HG02588 (cell line): ENCODE measurements at regions not wholly inside any gene's neighbourhood (a gene's known extent, or its start where the extent isn't known, plus 50 kb on each side); places are given as distances from the start of the nearest gene placed in this dataset.

Experiments used
- ATAC-seq: cut with Tn5 transposase; IDR thresholded peaks from one replicate; pipeline ENCODE4 v1.9.1; 2021; ENCODE audit warnings: mild to moderate bottlenecking, moderate library complexity; ENCODE audit not compliant: unreplicated experiment

DNA sequence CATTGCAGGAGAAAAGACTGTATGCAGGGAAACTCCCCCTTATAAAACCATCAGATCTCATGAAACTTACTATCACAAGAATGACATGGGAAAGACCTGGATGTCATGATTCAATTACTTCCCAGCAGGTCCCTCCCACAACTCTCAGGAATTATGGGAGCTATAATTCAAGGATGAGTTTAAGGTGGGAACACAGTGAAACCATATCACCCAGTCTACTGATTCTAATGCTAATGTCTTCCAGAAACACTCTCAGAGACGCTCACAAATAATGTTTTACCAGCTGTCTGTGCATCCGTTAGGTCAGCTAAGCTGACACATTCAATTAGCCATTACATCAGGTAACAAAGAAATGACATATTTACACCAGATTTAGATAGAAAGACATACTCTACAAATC, 637.9 kb downstream of the NLGN4Y start:
- ATAC-seq, result no peak

DNA sequence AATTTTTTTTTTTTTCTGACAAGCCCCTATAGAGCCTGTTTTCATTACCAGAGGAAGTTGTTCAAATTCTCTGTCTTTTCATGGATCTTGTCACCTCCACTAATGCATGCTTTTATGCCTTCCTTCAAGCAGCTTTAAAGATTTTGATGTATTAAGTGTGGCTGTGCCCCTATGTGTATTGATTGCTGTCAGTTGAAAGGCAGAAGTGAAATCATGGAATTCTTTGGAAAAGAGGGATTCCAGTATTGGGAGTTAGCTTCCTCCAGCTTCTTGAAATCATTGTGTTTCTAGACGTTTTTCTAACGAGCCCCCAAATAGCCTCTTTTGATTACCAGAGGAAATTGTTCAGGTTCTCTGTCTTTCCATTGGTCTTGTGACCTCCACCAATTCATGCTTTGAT, 655.6 kb downstream of the NLGN4Y start:
- no peak for ATAC-seq

GRCh38 chrY:15229056-15229455, 704.7 kb downstream of the NLGN4Y start:
- ATAC-seq, result no peak

DNA sequence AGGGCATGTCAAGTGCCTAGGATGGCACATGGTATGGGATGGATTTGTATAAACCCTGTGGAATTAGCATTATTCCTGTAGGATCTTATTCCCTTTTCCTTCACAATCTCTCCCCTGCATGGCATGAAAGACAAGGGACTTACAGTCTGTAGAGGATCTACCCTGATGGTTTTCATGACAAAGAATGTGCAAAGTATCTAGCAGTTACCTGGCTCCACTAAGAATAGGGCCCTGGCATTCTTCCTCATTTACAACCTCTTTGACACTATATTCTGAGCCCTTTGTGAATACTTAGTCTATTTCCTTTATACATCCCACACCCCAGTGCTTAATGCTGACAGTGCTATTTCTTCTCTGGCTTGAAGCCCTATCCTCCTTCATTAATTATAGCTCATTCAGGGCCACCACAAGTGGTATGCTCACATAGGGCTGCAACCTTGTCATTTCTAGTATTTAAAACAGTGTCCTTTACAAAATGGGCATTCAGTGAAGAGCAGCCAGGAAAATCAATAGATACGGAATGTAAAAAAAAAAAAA, 715.3 kb downstream of the NLGN4Y start:
- ATAC-seq, result no peak

- no peak for ATAC-seq
Observed at GRCh38 chrY:15259286-15259685, 735.0 kb downstream of the NLGN4Y start.

- no peak for ATAC-seq
Observed at GRCh38 chrY:15286572-15286971, 762.2 kb downstream of the NLGN4Y start.

GRCh38 chrY:15289821-15290220, 765.5 kb downstream of the NLGN4Y start:
- ATAC-seq, result no peak

DNA sequence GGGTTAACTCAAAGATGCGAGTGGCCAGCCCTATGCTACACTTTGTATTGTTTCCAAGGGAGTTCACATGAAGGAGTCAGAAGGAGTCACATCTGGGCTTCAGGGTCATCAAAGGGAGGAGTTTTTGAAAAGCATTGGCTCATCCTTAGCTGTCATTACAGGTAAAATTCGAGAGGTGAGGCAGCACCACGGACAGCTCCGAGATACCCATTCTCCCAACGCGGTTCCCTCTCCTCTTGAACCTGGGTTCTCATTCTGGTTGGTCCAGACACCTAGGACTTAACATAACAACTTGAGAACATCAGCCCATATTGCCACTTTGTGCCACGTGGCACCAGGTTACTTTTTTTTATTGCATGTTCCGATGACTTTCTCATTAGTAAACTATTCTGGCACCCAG, 768.6 kb downstream of the NLGN4Y start:
- no peak for ATAC-seq

DNA sequence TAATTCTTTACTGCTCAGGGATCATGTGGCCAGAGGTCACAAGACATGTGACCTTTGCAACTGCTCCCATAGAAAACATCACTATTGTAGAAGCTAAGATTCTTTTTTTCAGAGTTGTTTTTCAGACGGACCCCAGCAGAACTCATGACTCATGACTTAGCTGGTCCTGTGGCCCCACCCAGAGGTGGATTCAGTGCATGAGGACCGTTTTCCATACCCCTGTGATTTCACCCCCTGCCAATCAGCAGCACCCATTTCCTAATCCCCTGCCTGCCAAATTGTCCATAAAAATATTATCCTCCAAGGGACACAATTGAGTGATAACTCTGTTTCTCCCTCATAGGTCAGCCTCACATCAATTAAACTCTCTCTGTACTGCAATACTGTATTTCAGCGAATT, 777.5 kb downstream of the NLGN4Y start:
- ATAC-seq, result no peak

DNA sequence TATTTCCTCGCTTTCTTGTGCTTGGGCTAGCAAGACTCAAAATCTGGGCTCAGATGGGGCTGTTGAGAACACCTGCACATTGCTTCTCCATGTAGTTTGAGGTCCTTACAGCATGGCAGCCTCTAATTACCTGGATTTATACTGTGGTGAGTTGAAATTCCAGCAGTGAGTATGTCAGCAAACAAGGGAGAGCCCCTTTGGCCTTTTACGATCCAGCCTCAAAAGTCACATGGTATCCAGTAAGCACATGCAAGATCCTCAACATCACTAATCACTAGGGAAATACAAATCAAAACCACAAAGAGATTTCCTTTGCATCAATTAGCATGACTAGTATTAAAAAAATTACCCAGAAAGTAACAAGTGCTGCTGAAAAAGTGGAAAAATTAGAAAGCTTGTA, 787.8 kb downstream of the NLGN4Y start:
- ATAC-seq, result no peak

- no peak for ATAC-seq
Observed at GRCh38 chrY:15324189-15324588, 799.9 kb downstream of the NLGN4Y start.

DNA sequence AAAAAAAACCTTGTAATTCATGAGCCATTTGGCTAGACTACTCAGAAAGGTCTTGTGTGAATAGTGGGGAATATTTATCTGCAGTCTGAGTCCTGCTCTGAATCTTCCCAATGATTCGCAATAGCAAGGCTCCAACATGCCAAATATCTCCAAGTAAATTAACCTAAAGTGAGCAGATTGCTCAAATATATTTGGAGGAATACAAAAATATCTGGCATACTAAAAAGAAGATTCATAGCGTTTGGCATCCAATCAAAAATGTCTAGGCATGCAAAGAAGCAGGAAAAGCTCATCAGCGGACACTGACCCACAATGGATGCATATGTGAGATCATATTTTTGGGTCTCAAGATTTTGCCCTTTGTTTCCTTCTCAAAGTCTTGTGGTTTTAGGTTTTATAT, 800.9 kb downstream of the NLGN4Y start:
- no peak for ATAC-seq

- no peak for ATAC-seq
Observed at GRCh38 chrY:15326673-15327072, 802.3 kb downstream of the NLGN4Y start.

DNA sequence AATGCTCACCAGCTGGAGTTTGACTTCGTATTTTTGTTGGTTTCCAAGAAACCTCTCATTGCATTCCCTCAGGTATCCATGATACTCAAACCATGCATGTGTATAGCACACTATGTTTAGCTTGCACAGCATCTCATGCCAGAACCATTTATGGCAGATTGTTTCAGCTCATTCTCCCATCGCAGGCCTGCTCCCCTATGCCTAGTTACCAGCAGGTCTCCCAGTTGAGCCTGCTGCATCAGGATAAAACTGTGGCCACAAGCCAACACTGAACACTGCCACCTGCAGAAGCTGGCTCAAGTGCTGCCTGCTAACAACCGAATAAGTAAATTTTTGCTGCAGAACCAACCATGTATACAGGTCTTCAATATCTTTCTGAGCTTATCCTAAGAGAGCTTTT, 804.5 kb downstream of the NLGN4Y start:
- no peak for ATAC-seq

DNA sequence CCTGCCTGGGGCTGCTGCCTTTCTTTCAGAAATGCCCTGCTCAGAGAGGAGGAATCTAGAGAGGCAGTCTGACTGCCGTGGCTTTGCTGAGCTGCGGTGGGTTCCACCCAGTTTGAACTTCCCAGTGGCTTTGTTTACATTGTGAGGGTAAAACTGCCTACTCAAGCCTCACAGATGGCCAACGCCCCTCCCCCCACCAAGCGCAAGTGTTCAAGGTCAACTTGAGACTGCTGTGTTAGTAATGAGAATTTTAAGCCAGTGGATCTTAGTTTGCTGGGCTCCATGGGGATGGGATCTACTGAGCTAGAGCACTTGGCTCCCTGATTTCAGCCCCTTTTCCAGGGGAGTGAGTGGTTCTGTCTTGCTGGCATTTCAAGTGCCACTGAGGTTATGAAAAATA, 819.2 kb downstream of the NLGN4Y start:
- no peak for ATAC-seq

DNA sequence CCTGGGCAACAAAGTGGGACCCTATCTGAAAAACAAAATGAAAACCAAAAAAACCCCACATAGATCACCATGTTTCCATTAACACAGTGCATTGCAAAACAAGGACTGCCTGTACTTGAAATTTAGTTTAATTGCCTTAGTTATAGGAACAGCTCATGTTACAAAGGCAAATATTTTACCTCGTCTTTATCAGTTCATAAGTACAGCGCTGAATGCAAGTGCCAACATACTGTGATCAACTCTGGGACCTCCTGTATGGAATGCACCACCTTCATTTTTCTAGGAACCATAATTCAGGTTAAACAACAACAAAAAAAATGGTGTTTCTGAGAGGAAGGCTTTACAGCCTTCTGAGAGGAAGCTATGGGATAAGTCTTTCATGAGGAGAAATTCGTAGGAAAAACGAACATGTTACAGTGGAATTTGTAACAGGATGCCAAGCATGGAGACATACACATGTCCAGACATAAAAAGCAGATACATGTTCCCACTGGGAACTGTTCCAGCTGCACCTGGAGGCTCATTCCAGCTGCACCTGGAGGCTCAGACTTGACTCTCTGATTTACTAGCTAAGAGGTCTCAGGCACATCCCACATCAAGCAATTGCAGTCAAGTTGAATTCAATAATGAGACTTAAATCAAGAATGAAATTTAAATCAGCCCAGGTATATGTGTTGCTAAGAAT, 821.3 kb downstream of the NLGN4Y start:
- ATAC-seq, result no peak

DNA sequence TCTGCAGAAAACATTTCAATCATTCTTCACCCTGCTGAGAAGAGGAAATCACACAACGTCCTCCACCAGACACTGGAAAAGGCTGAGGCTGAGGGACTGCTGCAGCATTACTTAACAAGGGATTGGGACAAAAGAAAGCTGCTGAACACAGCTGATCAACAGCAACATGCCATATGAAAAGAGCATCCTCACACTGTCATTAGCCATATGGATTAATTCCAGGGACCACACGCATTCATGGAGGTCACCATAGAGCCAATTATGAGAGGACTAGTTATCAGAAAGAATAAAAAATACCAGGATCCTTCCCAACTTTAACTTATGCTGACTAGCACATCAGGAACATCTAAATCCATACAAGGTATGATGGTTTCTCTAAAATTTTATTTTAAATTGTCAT, 825.0 kb downstream of the NLGN4Y start:
- no peak for ATAC-seq

DNA sequence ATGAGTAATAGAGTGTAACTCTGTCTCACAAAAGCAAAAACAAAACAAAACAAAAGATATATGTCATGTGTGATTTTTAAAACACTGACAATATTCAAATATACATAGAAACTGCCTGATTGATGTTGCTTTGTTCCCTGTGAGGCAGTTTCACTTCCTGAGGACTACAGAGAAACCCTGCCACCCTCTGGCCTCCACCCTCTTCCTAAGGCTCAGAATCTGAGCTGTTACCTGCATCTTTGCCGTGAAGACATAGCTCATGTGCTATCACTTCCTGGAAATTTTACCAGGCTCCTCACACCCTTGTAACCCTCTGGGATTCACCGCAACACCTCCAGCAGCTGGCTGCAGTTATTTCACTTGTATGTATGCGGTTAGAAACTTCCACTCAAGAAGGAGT, 831.0 kb downstream of the NLGN4Y start:
- ATAC-seq, result no peak

DNA sequence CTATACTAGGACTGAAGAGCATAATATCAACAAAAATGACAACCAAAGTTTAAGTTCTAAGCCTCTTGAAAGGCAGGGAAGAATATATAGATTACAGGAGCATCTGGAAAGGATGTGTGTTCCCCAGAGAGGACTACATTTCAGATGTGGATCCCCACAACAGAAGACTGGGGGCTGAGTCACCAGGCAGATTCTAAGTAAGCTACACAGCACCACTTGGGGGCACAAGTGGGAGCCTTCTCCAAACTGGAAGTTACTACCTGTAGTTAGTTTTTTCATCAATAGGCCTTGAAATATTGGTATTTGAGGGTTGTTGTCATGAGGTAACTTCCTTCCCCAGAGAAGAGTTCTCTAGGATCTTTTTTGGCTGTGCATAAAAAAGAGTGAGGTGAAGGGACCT, 836.1 kb downstream of the NLGN4Y start:
- no peak for ATAC-seq

DNA sequence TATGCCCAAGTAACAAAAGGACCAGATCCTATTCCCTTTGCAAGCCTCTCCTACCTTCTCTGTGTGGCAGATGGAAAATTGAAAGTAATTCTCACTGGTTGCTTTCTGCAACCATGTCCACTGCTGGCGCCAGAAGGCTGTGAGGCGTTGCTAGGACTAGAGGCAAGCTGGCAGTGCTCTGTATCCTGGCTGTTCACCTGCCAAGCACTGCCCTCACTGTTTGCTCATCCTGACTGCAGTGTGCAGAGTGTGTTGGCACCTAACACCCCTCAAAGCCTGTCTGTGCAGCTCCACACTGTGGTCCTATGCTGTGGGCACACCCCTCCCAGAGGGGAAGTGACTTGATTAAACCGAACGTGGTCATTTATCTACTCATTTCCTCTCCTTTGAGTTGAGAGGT, 840.7 kb downstream of the NLGN4Y start:
- ATAC-seq, result no peak

- no peak for ATAC-seq
Observed at GRCh38 chrY:15368786-15369185, 844.5 kb downstream of the NLGN4Y start.

DNA sequence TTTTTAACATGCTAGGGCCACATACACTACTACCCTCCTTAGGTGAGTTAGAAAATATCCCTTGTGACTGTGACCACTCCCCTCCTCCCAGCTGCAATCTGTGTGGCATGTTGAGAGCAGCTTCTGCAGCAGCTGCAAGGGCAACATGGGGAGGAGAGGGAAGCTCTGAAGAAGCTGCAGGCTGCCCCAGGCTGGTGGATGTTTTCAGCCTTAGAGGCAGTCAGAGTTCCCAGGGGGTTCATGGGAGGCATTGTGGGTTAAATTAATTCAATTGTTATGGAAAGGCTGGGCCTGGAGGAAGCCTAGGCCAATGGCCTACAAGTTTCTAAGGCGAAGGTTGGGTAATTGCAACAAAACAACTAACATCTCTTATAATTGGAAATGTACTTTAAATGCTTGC, 860.8 kb downstream of the NLGN4Y start:
- ATAC-seq, result no peak
